GM04503 (cell line): ENCODE measurements at regions not wholly inside any gene's neighbourhood (a gene's known extent, or its start where the extent isn't known, plus 50 kb on each side); places are given as distances from the start of the nearest gene placed in this dataset.

Experiments
- DNase-seq: peaks from one replicate; pipeline ENCODE4 v3.0.0-alpha.2; 2012; ENCODE audit warnings: low read depth

DNA sequence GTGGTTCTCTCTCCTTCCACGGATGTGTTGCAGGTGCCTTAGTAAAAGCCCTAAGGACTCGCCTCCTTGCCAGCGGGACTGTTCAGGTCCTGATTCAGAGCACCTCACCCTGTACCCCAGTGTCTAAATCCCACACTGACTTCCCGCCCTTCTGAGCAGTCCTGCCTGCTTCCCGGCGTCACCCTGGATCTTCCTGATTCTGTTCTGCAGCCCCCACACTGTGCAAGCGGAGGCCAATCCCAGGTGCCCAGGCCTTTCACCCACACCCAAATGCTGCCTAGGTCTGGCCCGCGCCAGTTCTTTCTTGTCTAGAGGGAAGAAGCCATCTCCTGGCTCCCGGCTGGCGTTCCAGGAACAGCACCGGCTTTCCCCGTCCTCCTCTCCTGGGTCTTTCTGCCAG is 95.9 kb upstream of the GALNT2 start:
- no peak for DNase-seq

DNA sequence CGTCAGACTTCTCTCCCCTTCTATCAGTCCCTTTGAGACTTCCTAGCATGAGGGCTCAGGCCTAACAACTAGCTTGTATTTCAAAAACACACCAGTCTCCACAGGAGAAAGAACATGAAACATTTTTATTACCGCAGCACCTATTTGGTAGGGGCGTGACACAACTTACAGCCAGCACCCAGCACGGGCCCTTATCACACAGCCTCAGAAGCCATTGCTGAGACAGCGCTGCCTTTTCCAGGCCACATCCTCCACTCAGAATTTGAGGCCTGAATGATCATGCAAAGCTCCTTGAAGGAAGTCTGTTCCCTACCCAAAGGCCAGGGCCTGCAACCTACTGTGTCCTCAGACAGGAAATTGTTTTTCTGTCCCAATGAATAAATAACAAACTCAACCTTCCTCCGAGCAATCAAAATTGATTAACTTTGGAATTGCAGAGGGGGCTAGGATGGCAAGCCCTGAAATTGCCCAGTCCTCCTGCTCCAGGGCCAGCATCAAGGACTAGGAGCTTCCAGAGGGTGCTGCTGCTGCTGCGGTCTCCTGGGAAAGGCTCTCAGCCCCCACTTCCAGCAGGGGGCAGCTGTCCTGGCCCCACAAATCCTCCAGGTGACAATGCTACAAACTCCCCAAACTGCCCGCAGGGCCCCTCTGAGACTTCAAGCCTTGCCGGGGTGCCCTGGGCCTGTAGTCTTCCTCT is 94.3 kb upstream of the GALNT2 start:
- no peak for DNase-seq

DNA sequence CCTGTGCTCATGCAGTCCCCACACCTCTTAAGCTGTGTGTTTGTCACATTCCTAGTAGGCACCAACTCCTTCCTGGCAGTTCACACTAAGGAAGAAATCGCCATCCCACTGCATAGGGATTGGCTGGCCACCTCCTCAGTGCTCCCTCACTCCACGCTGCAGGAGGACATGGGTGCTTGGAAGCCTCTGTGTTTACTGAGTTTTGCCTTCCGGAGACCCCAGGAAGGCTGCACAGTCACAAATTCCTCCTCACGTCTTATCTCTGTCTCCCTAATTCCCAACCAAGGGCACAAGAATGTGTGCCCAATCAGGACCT is 93.8 kb upstream of the GALNT2 start:
- DNase-seq, result no peak

DNA sequence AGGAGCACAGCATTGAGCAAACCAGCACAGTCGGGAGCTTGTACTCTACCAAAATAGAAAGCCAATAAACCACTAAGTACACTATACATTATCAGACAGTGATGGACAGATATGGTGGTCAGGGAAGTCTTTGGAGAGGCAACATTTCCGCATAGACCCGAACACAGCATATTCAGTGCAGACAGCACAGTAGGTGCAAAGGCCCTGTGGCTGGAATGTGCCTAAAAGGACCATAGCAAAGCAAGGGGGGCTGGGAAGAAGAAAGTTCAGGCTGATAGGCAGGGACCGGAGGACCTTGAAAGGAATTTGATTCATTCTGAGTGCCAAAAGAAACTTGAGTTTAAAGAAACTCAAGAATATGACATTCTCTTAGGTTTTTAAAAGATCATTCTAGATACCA is 92.0 kb upstream of the GALNT2 start:
- DNase-seq, result no peak

DNA sequence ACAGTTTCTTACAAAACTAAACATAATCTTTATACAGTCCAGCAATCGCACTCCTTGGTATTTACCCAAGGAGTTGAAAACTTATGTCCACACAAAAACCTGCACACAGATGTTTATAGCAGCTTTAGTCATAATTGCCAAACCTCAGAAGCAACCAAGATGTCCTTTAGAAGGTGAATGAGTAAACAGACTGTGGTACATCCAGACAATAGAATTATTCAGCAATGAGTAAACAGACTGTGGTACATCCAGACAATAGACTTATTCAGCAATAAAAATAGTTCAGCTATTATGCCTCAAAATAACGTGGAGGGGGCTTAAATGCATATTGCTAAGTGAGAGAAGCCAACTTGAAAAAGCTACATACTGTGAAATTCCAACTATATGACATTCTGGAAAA is 87.0 kb upstream of the GALNT2 start:
- no peak for DNase-seq

DNA sequence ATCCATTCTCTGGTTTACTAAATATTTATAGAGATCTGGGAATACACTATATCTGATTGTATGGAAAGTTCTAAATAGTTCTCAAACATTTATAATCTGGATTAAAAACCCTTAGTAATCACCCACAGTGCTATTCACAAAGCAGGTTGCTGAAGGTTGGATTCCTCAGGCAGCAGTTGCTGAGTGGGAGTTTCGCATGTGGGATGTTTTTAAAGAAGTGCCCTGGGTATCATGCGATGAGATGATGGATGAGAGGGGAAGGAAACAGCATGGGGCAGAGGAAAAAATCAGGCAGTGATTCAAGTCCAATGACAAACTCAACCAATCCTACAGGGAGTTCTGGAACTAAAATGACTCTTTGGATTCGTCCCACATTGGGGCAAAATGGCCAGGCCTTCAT is 85.3 kb upstream of the GALNT2 start:
- no peak for DNase-seq

DNA sequence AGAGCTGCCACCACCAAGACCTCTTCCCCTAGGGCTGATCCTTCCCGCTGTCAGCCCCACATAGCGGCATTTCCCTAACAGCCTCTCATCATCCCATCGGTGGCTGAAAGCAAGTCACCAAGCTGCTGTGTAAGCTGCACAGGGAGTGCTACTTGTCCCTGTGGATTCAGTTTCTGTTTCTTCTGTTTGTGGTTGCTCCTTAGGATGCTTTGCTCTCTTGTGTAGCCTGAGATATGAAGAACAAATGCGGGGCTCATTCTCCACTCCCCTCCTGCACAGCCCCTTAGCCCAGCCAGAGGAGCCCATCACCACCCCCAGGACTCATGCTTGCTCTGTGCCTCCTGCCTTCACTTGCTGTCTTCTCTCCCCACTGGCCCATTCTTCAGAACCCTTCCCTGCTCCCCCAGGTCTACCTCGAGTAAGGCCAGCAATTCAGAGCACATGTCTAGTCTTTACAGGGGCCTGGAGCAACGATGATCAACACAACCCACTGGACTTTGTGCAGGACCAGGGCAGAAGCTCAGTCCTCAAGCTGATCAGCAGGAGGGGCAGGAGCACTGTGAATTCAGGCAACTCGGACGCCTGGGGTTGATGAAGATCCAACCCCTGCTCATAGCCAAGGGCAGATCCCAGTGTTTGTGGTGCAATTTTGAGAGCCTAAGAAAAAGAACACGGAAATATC is 82.6 kb upstream of the GALNT2 start:
- no peak for DNase-seq

DNA sequence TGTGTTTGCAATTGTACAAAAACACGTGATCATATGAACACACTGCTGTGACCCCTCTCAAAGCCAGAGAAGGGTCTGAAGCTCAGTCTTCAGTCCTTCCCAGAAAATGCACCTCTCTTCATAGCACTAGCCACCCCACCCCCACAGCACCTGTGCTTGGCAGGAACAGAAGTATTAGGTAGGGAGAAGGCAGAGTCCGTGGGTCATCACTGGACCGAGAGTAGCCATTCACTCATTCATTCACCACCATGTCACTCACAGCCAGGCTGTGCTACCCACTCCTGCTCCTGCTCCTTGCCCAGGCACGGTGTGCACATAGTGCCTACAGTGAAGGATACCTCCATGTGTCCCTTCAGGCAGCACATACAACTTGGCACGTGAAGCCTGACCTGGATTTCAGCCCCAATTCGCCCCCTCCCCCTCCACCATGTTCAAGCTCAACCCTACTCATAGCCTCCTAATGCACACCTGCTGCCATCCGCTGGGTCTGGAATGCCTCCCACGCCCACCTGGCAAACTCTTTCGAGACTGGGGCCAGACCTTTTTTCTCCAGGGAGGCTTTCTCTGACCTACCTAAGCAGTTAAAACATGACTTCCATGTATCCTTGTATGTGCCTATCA is 81.9 kb upstream of the GALNT2 start:
- DNase-seq, result no peak

DNA sequence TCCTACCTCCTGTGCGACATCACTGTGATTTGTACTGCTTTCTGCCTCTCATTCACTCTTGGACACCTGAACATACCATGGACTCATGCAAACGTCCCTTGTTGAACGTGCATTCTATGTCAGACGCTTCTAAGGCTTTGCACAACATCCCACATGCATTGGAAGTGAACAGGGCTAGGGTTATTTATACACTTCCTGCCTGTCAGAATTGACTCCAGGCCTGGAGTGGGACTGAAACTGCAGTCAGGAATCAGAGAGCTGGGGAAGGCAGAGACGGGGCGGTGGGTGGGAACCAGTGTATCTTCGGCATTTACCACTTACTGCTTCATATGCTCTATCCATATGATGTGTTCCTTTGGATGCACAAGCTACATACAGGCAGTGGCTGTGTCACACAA is 81.4 kb upstream of the GALNT2 start:
- DNase-seq, result no peak

DNA sequence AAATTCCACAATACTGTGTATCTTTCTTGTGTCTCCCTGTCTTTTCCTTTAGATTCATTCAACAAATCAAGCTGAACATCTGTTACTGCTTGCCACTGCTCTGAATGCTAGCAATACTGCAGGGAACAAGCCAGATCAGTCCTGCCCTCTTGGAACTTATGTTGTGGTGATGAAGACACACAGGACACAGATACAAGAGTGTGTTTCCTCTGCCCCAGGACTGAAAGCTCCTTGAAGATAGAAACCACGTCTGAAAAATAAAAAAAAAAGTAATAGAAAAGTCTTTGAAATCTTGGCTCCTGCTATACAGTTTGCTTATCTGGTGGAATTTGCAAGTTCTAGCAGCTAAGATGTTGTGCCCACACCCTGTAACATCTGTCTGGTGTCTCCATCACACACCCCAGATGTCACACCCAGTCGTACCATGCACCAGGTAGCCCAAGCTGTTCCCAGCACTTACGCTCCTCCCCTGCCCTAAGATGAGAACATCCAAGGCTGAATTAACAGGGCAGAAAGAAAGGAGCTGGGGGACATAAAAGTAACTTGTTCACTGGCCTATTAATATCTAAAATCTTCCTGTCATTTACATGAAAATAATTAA is 80.2 kb upstream of the GALNT2 start:
- DNase-seq, result no peak

DNA sequence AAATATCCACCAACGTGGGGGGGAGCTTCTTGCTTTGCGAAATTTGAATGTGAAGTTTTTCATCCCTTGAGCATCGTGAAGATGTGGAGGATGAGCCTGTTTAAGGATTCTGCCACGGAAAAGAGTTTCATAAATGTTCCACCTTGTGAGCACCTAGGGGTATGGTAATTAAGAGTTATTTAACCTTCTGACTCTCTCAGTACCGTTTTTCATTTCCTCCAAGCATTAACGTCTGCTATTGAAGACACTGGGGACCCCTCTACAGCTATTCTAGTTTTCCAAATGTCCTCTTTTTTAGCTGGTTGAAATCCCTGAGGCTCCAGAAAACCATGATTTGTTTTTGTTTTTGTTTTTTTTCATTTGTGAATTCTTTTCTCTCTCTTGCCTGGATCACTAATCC is 79.1 kb upstream of the GALNT2 start:
- DNase-seq, result no peak

DNA sequence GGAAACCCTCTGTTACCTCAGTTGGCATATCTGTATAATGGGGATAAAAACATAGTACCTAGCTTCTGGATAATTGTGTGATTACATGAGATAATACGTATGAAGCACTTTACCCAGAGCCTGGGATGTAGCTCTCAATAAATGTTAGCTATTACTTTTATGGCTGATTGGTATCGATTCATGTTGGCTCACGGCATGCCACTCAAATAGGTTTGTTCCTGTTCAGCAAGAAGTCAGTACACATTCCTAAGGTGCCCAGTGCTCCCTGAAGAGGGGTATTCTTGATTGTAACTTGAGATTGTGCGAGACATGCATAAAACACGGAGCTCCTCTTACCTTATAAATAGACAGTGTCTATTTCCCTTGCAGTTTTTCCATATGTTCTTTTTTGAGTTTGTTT is 78.5 kb upstream of the GALNT2 start:
- no peak for DNase-seq

DNA sequence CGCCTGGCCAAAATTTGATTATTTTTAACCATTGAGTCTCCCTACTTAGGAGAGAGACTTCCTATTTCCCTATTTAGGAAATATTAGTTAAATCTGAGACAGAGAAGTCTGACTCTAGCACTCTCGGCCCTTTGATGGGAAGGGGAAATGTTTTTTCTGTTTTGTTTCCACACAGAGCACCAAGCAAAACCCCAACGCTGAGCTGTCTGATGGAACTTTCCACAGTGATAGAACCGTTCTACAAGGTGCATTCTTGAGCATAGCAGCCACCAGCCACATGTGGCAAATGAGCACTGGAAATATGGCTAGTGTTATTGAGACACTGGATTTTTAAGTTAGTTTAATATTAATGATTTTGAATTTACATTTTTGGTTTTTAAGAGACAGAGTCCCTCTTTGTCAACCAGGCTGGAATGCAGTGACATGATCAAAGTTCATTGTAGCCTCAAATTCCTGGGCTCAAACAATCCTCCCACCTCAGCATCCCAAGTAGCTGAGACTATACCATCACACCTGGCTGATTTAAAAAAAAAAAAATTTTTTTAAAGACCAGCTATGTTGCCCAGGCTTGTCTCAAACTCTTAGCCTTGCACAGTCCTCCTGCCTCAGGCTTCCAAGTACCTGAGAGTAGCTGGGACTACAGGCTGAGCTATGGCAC is 77.3 kb upstream of the GALNT2 start:
- DNase-seq, result no peak

DNA sequence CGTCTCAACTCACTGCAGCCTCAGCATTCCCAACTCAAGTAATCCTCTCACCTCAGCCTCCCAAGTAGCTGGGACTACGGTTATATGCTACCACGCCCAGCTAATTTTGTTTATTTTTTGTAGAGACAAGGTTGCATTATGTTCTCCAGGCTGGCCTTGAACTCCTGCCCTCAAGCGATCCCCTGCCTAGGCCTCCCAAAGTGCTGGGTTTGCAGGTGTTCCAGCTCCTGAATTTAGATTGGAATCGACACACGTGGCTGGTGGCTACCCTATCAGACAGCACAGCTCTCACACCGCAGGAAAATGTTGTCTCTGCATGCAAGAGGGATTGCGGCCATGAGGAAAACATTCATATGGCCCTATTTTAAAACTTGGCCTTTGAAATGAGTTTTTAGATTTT is 76.7 kb upstream of the GALNT2 start:
- no peak for DNase-seq

DNA sequence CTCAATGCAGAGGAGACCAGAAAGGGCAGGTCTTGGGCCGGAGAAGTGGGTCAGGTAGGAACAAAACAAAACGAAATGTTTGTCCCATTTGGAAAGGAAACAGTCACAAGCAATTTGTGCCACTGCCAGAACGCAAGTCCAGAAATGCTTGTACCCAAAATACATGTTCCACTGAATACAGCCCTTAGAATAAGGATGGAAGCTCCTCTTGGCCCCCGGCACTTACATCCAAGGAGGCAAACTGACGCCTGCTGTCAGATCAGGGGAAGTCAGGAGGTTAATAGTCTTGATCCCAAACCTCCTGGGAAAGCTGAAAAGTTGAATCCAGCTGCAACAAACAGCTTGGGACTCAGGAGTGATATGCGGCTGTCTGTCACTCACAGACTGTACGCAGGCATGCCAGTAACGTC is 75.9 kb upstream of the GALNT2 start:
- DNase-seq, result no peak

DNA sequence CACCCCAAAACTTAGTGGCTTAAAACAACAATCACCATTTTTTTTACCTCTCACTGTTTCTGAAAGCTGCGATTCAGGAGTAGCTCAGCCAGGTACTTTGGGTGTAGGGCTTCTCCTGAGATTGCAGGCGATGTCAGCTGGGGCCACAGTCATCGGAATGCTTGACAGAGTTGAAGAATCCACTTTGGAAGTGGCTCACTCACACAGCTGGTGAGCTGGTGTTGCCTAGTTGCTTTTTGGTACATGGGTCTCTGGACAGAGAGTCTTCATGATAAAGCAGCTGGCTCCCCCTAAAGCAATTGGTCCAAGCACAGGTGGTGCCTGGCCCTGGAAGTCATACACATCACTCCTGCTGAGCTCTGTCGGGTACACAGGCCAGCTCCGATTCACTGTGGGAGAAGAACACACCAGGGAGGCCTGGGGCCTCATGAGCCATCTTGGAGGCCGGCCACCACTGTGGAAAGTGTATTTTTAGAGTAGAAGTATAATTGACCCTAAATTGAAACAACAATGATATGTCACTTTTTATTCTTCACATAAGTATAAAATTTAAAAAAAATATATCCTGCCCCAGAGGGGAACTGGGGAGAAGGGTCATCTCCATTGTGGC is 75.2 kb upstream of the GALNT2 start:
- DNase-seq, result no peak

DNA sequence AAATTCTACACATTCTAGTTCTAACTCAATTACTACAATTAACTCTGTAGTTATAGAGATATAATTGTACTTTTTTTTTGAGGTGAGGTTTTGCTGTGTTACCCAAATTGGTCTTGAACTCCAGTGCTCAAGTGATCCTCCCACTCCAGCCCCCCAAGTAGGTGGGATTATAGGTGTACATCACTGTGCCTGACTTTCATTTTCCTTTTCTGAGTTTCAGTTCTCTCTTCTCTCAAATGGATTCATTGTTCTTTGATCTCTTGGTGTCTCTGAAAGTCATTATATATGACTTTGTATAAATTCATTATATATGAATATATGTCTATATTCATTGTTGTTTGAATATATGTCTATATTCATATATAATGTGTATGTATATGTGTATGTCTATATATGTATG is 74.0 kb upstream of the GALNT2 start:
- DNase-seq, result no peak

DNA sequence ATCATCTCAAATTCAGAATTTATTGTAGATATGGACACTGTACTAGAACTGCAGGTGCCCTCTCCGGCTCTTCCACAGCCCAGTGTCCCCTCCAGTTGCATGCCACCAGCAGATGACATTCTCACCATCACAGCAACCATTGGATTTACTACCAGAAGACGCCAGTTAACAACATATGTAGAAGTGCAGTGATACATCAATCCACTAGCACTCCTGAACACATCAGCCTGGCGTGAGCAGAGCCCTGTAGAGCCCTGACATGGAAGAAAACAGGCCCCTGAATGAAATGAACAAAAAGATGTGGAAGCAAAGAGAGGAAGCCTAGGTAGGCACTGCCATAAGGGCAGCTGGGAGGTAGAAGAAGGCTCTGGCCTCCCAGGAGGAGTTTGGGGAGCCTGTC is 73.1 kb upstream of the GALNT2 start:
- DNase-seq, result no peak

DNA sequence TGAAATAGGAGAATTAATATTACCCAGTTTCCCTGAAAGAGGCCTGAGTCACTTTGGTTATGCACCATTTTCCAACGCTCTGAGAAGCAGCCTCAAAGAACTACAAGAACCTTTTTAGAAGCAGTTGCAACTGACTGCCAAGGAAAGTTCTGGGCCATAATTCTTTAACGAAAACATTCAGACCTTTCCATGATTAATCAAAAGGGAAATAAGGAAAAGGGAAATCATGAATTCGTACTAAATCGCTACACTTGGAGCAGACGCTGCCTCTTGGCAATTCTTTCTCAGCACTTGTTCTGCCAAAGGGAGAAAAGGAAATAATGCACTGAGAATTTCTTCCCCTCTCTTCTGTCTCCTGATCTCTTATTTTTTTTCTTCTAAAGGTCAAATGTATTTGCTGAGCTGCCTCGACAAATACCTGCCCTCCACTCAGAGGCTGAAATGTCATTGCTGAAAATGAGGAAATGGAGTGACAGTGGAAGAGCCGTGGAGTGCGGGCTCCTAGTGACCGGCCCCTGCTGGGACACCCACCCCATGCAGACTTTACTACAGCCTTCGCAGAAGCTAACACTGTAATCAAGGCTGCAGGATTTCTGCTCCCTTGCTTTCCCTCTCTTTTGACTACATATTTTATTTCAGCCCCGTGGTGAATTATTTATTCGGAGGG is 67.9 kb upstream of the GALNT2 start:
- no peak for DNase-seq

DNA sequence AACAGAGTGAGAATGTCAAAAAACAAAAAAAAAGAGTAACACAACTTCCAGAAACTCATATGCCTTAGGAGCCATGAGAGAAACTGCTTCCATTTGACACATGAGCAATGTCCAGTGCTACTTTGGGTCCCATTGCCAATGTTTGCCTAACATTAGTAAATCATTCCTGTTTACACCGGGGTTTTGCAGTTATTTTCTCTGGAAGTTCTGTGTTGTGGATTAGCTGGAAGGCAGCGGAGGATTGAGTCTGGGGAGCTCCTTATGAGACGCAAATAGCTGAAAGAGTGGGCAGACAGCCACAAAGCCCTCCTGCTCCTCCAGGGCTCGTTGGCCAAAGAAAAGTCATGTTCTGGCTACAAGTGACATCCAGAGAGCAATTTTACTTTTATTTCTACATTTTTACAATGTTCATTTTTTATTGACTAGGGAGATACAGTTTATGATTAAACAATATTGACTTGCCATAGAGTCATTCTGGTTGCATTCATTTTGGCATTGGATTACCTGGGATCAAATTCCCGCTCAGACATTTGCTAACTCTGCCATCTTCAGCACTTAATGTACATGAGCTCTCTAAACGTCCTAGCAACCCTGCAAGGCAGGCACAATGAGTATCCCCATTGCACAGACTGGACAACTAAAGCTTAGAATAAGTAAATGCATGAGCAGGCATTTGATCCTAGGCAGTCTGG is 66.4 kb upstream of the GALNT2 start:
- no peak for DNase-seq

DNA sequence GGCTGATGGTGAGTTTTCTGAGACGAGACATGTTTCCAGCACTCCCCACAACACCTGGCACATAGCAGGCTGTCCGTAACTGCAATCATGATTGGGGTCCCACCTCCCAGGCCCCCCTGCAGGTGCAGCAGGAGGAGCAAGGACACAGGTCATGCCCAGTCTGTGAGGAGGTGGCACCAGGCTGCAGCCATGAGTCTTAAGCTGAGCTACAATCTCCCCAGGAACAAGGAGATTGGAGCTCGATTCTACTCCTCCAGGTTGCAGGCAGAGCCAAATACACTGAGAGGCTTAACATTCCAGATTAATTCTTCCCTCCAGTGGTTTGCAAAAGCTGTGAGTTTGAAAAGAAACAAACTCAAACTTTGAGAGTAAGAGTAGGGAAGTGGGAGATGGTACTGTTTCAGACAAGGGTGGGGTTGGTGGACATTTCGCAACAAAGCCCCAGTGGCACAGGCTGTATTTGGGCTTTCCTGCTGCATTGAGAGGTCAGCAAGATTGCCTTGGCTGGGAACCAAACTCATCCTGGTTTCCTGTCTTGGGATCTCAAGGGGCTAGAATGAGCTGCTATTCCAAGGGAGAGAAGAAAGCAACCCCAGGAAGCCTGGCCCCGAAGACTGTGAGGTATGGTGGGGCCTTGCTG is 64.8 kb upstream of the GALNT2 start:
- DNase-seq, result no peak
